HG03139 (cell line): ENCODE measurements at regions not wholly inside any gene's neighbourhood (a gene's known extent, or its start where the extent isn't known, plus 50 kb on each side); places are given as distances from the start of the nearest gene placed in this dataset.

Source experiments
- ATAC-seq: cut with Tn5 transposase; IDR thresholded peaks from one replicate; pipeline ENCODE4 v1.9.1; 2021; ENCODE audit not compliant: unreplicated experiment

DNA sequence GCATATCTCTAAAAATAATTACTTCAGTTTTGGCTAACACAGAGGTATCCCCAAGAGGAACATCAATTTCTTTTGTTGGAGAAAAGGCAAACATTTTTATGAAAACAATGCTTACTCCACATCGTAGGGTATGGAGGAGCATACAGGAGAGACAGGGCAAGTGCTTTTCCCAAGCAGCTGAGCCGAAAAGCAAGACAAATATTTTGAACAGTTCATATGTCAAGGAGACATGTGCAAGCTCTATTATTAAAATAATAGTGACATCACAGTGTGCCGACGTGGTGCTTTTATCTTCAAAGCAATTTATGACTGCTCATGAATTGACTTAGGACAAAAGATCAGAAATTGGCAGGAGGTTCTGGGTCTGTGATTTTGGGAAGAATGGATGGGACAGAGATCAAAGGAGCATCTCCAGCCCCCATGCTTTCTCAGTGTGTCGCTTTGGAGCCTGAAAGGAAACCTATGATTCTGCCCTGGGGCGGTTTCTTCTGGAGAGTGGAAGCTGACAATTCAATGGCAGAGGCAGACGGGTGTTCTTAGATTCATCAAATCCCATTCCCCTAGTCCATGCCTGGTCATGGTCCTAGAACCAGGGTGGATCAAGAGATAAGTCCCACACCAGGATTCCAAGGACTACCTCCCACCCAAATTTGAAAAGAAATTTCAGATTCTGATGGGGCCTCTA is 97.1 kb downstream of the JCAD start:
- no peak for ATAC-seq

DNA sequence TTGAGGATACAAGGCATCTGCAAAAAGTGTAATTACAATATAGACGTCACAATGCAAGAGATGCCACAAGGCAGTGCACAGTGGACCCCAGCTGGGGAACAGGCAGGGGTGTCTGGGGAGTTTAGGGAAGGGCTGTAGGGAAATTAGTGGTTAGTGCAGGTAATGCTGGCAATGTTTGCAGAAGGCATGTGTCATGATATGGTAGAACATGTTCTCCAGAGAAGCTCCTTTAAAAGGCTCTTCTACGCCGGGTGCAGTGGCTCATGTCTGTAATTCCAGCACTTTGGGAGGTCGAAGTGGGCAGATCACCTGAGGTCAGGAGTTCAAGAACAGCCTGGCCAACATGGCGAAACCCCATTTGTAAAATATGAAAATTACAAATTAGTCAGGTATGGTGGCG is 98.0 kb downstream of the JCAD start:
- no peak for ATAC-seq

DNA sequence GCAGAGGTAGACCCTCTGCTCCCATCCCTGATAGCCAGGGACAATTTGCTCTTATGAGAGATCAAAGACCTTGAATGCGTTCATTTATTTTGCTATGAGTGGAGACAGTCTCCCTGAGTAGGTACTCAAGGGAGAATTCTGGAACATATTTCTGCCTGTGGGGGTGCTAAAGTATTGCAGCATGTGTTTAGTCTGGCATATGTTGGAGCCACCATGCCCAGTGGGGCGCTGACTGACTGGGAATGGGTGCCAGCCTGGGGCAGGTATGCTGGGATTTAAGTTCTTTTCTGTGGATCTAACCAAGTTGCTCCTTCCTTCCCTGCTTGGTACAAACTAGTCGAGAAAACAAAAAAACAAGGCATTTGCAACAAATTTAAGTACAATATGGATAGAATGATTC is 99.1 kb downstream of the JCAD start:
- no peak for ATAC-seq

DNA sequence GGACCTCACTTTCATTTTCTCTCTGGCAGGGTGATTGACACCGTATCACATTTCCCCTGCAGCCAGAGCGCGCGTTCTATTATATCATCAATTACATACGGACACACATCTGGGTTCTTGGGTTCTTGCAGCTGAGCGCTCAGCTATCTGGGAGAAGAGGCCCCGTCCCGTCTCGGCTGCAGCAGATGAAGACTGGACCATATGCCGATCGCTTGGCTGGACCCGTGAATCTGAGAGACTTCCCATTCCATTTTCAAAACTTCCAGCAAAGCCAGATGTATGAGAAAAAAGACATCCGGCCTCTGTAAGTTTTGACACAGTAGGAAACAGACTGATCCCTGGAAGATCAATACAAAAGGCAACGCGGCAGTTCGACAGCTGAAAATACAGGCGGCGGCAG is 99.8 kb downstream of the JCAD start:
- no peak for ATAC-seq

DNA sequence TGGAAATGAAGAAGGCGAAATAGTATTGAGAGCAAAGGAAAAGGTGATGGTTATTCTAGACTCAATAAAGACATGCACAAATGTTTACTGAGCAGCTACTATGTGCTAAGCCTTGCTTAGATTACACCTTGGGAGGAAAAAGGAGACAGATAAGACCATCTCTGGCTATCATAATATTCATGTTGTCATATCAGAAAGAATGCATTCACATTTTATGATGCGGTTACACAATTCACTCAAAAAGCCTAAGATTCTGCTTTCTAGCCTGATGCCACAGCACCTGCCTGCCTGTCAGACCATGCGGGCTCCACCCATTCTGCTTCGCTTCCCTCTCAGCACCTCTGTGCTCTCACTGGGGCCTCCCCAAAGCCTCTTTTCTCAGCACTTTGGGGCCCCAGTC is 100.9 kb downstream of the JCAD start:
- no peak for ATAC-seq

DNA sequence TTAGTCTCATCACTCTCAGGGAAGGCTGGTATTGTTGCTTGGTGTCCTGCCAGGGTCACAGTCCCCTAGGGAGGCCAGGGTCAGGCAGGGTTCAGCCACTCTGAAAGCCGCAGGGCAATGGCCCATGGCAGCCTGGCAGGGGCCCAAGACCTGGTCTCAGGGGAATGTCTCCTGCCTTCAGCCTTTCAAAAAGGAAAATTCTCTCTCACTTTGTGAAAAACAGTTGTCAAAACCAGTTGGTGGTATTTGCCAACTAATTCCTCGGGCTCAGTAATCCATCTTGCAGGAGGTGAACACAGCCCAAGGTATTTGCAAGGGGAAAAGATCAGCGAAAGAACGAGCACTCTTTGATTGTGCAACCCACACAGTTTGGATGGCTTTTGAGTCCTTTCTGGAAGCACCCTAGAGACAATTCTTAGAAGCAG is 101.5 kb downstream of the JCAD start:
- no peak for ATAC-seq

DNA sequence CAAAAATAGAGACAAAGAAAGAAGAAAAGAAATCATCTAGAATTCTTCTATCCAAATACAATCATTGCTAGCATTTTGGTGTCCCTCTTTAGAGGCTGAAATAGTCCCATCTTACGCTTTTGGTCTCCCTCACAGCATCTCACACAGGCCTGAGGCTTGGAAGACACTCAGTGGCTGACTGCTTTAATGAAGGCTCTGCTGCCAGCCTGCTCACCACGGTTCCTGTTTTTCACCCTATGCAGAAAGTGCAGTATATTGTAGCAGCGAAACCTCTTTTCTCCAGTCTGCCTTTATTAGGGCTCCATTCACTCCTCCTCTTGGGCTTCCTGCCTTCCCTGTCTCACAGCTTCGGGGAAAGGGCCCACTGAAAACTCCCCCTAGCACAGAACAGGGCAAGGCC is 102.2 kb downstream of the JCAD start:
- no peak for ATAC-seq

DNA sequence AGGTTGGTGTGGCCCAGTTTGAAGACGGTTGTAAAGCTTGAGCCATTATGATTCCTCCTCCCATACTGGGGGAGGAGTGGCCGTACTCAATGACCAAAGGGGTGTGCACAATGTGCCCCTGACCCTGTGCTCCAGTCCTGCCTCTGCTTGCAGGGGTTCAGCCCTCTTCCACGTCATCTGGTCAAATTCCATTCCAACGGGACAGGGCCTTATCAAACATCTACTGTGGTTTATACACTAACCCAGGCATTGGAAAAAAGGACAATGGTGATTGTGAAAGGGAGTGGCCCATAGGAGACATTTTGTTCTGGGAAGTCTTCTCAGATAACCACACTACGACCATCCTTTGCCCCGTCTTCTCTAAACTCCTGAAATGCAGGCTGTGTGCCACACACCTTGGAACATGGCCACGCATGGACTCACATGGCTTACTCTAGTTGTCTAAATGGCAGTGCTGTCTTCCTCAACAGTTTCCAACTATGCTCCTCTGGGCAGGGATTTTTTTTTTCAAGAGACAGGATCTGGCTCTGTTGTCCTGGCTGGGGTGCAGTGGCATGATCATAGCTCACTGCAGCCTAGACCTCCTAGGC is 103.0 kb downstream of the JCAD start:
- ATAC-seq: no peak

DNA sequence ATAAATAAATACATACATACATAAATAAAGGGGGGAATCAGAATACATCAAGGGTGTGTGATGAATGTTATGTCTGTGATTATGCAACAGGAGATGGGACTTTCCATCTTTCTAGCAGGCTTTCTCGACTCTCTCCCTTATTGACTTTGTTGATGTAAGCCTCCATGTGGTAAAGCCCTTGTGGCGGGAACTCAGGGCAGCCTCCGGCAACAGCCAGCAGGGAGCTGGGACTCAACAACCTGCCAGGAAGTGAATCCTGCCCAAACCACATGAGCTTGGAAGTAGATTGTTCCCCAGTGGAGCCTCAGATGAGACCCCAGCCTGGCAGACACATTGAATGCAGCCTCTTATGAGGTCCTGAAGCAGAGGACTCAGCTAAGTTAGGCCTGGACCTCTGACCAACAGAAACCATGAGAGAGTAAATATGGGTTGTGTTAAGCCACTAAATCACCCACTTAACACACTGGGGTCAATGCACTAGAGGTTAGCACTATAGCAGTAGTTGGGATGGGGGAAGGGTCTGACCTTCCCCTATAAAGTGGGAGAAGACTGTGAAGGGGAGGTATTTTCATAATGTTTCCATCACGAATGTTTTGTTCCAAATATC is 104.0 kb downstream of the JCAD start:
- ATAC-seq: no peak

DNA sequence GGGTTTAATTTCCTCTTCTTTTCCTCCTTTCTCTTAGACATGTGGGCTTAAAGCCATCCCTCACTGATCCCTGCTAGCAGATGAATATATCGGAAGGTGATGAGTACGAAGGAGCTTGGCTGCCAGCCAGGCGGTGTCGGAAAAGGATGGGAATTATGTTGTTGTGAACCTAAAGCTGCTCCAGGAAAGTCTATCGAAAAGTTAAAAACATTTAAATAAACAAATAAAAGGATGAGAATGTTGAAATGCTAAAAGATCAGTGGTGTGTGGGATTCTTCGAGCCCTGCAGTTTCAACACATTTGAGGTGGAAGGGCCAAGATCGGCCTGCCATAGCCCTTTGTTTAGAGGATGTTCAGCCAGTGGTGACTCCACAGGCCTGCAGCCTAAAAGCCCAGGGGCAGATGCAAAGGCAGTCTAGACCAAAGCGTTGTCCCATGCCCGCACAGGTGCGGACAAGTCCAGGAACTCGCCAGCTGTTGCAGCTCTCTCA is 107.9 kb downstream of the JCAD start:
- no peak for ATAC-seq

DNA sequence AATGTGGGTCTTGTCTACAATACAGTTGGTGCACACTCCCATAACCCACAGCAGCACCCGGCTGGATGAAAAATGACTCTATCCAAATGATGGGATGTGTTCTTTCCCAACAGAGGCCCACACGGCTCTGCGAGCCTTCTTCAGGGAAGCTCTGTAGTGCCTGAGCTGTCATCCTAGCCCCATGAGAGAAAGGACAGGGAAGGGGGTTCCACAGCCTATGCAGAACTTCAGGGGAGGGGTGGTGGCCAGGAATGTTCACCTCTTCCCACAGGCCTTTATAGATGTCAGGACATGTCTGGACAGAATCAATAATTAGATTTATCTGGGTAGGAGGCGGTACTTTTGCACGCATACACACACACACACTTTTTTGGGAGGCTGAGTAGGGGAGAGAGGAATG is 109.0 kb downstream of the JCAD start:
- ATAC-seq: no peak

DNA sequence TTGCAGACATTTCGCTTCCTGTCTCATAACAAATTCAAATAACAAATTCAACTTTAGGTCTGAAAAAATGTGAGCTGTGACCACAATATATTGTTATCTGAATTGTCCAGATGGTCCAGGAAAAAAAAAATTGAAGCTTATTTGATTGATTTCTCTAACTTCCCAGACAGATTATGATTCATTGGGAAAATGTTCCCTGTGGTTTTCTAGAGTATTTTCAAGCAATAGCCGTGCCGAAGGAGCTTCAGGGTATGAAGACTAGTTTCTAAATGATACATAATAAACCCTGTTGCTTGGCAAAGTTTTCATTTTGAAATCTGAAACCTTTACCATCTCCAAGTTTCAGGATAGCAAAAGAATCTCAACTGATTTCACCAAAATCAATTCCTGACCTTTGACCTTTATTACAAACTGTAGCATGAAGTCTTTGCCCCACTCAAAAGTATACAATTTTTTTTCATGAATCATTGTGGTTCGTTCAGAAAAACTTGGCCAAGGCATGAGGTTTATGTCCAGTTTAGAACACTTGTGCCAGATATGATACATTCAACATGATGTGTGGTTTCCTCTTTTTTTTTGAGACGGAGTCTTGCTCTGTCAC is 109.9 kb downstream of the JCAD start:
- ATAC-seq: no peak

DNA sequence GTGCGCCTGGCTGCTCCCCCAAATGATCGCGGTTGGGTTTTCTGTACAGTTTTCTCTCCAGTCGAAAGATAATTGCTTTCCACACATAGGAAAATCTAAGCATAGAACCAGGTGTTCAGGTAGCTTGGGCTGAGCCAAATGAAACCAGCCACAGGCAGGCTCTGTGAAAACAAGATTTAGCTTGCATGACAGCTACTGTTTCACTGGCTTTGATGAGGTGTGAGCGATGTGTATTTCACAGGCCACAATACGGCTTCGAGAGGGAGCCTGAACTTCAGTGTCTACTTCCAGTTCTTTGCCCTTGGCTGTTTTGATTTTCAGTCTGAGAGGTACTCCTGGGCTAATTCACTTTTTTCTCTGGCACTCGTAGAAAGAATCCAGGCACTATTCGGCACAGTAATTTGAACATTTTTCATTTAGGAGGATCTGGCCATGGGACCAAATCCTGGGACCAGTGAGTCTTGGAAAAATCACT is 110.5 kb downstream of the JCAD start:
- ATAC-seq: no peak

DNA sequence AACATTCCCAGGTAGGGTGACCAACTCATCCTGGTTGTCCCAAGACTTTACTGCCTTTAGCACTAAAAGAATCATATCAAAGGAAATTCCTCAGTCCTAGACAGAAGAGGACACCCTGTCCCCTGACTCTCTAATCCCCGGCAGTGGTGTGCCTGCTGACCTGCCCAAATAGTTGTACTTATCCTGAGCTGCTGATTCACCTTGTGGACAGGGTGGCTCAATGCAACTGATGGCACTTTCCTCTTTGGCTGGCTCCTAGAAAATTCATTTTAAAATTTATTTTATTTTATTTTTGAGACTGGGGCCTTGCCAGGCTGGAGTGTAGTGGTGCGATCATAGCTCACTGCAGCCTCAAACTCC is 111.7 kb downstream of the JCAD start:
- no peak for ATAC-seq

DNA sequence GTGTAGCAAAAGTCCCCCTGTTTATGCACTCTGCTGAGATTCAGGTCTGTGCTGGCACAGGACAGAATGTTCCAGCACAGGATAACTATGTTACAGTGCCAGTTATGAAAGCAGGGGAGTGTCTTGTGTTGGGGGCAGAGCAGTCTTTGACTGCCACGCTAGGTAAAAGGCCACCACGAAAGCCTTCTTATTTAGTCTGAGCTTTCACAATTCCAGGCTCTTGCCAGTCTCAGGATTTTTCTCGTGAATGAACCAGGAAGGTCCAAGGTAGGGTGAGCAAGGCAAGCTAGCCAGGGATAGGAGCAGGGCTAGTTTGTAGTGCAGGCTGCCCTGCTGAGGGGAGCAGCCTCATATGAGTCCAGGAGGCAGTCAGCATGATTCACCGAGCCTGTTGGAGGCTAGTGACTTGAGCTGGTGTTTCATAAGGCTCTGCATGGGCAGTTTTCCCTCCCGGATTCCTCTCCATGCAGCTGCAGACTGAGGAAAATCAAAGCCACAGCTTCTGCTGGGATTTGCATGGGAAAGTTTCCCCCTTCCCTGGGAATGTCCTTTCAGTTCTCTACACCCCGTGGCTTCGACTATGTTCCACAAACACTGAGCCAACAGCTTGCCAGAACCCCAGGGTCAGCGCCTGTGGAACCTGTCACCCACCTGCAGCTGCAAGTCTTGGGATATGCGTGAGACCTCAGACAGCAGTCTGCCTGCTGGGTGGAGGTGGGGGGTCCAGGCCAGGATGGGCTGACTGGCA is 112.3 kb downstream of the JCAD start:
- ATAC-seq: no peak

DNA sequence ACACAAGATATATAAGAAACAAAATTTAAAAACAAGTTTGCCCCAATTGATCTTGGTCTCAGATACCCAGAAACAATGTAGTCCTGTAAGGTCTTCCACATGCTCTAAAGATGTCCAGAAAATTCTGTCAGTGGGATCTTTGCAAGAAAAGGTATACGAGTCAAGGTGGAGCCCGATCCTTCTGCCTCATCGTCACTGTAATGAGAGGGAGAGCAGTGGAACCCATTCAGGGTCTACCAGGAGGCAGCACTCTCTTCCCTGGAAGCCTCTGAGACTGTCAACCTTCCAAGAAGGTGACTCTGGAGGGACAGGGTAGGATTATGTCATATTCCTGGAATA is 112.8 kb downstream of the JCAD start:
- no peak for ATAC-seq

DNA sequence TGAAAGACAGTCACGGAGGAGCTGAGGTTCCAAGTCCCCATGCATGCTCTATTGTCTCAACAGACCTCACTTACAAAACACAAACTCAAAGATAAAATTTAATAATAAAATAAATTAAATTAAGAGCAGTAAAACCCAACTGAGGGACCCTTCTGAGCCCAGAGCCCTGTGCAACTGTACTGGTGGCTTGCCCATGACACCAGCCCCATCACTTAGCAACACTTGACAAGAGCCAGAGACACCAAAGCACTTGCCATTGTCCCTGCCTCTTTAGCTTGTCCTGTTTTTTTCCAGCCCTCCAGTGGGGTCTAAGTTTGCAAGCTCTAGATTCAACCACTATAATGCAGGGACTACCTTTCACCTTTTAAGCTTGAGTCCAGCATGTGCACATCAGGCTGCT is 117.9 kb downstream of the JCAD start:
- no peak for ATAC-seq

DNA sequence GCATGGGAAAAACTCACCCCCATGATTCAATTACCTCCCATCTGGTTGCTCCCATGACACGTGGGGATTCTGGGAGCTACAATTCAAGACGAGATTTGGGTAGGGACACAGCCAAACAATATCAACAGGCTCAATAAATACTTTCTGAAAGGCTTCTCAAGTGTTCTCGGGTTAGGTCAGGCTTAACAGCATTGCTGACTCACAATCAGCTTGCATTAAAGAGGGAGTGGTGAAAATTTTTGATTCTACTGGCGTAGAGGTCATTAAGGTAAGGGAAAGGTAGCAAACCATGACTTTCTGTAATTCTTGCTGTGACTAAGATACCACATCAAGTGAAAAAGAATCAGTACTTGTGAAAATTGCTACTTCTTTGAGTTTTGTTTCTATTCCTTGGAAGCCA is 126.4 kb downstream of the JCAD start:
- no peak for ATAC-seq

DNA sequence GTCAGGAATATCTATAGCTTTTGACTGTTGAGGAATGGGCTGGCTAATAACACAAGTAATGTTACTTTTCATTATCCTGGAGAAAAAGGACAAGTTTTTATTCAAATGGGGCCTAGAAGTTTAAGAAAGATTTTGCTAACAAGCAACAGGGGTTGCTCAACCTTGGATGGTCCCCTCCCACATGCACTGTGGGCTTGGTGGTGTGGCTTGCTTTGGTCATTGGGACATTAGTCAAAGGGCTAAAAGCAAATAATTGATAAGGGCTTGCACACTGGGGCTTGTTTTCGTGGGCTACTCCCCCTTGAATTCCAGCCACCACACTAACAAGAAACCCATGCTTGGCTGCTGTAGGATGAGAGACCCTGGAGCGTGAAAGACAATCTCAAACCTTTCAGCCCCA is 127.6 kb downstream of the JCAD start:
- no peak for ATAC-seq

DNA sequence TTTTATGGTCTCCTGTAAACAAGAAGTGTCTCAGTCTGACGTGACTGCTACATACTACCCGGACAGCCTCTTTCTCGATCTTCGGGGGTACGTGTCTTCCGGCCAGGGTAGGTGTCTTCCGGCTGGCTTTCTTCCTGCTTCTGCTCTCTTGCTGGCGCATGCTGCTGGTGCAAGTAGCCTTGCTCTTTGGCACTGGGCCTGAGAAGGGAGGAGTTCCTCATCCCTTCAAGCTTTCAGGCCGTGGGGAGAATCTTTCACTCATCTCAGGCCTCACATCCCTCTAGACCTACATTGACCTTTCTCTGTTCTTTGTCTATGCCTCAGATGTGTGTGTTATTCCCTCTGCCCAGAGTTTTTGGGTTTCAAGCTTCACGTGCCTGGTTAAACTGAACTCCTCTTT is 130.4 kb downstream of the JCAD start:
- no peak for ATAC-seq

DNA sequence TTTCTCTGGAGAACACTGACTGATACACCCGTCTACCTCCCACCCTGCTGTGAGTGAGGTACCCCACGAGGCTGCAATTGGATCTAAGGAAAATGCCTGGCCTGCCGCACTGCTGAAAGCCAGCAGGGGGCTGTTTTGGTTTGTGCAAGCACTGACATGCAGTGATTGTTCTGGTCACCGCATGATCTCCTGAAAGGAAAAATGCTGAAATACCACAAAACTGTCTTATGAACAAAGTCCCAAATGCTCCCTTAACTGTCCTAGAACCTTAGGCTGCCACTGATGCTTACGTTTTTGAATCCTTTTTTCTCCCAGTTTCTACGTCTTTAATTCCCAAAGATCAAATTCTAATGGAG is 132.7 kb downstream of the JCAD start:
- no peak for ATAC-seq
